ENCODE measurements at regions not wholly inside any gene's neighbourhood (a gene's known extent, or its start where the extent isn't known, plus 50 kb on each side); places are given as distances from the start of the nearest gene placed in this dataset.

DNA sequence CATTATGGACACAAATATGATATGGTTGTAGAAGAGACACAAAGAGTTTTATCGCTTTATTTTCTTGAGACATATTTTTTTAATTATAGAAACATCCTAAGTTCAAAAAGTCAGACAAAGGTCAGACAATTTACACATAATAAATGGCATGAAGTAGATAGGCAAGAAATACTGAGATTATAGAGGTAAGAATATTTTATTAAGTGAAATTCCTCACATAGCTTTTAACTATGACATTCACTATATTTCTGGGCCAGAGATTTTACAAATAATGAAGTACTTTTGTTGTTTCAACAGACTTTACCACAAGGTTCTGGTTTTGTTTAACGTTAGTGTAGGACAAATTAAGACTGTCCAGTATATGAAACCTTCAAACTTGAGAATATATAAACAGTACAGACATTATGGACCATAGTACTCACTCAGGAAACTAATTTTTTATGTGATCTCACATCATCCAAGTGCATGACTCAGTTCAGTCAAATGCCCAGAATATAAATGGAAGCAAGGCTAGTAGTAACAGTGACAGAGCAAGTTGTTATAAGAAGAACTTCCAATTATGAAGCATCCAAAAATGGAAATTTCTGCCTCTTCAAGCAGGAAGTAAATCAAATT lies 394.8 kb downstream of the KCNJ2 start:
- H3K9me3 ChIP-seq = no peaks in the 10 kb centered on the region
- intact Hi-C loops (cut with DNase I; ENCODE audit: low total_unique reads) = no loop called here
- no peak for TF ChIP-seq POLR2A (IDR thresholded peaks at IDR 0.05)
- TF ChIP-seq, protein P1, sequence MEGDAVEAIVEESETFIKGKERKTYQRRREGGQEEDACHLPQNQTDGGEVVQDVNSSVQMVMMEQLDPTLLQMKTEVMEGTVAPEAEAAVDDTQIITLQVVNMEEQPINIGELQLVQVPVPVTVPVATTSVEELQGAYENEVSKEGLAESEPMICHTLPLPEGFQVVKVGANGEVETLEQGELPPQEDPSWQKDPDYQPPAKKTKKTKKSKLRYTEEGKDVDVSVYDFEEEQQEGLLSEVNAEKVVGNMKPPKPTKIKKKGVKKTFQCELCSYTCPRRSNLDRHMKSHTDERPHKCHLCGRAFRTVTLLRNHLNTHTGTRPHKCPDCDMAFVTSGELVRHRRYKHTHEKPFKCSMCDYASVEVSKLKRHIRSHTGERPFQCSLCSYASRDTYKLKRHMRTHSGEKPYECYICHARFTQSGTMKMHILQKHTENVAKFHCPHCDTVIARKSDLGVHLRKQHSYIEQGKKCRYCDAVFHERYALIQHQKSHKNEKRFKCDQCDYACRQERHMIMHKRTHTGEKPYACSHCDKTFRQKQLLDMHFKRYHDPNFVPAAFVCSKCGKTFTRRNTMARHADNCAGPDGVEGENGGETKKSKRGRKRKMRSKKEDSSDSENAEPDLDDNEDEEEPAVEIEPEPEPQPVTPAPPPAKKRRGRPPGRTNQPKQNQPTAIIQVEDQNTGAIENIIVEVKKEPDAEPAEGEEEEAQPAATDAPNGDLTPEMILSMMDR (IDR thresholded peaks at IDR 0.05) = no peak

DNA sequence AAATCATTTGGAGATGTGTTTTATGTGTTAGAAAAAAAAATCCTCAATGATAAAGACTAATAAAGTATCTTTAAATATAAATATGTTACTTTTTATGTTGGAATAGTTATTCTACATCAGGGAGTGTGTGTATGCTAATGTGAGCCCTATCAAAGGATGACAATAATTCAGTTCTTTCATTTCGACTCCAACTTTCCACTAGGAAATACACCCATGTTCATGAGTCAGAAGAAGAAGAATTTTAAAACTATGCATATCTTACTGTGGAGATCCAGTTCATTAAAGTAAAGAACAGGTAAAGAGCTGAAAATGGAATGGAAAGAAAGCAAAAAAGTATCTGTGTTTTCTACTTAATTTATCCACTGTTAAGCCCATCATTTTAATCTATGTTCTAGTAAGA lies 399.8 kb downstream of the KCNJ2 start:
- H3K4me1 ChIP-seq = no peaks in the 10 kb centered on the region
- no peak overlapping the region for H3K27ac ChIP-seq
- H3K4me3 ChIP-seq = no peak overlapping the region
- no peaks in the 10 kb centered on the region for H3K9me3 ChIP-seq
- intact Hi-C loops (cut with DNase I; ENCODE audit: low total_unique reads) = no loop called here
- H3K36me3 ChIP-seq = no peaks in the 10 kb centered on the region
- H3K27me3 ChIP-seq = no peaks in the 10 kb centered on the region
- TF ChIP-seq, protein P1 (IDR thresholded peaks at IDR 0.05) = no peak
- TF ChIP-seq POLR2A (IDR thresholded peaks at IDR 0.05) = no peak
- no peak for DNase-seq

More for the DNA sequence above, 394.8 kb downstream of the KCNJ2 start:
- no peaks in the 10 kb centered on the region for H3K4me1 ChIP-seq
- no peaks in the 10 kb centered on the region for H3K36me3 ChIP-seq
- no peaks in the 10 kb centered on the region for H3K27me3 ChIP-seq
- DNase-seq = no peak
- no peak overlapping the region for H3K4me3 ChIP-seq
- no peak overlapping the region for H3K27ac ChIP-seq

DNA sequence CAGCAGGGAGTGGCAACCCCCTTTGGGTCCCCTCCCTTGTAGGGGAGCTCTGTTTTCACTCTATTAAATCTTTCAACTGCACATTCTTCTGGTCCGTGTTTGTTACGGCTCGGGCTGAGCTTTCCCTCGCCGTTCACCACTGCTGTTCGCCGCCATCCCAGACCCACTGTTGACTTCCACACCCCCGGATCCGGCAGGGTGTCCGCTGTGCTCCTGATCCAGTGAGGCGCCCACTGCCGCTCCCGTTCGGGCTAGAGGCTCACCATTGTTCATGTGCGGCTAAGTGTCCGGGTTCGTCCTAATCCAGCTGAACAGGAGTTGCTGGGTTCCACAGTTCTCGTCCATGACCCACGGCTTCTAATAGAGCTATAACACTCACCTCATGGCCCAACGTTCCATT lies 408.1 kb downstream of the KCNJ2 start:
- Histone ChIP-seq H3K4me3 (no peak overlapping the region), H3K4me1 (no peaks in the 10 kb centered on the region), H3K27ac (no peak overlapping the region), H3K27me3 (no peaks in the 10 kb centered on the region), H3K36me3 (no peaks in the 10 kb centered on the region), H3K9me3 (no peaks in the 10 kb centered on the region)
- intact Hi-C loops (cut with DNase I; ENCODE audit: low total_unique reads) = no loop called here
- DNase-seq = no peak
- no peak for TF ChIP-seq POLR2A (IDR thresholded peaks at IDR 0.05)
- TF ChIP-seq, protein P1 (IDR thresholded peaks at IDR 0.05) = no peak

DNA sequence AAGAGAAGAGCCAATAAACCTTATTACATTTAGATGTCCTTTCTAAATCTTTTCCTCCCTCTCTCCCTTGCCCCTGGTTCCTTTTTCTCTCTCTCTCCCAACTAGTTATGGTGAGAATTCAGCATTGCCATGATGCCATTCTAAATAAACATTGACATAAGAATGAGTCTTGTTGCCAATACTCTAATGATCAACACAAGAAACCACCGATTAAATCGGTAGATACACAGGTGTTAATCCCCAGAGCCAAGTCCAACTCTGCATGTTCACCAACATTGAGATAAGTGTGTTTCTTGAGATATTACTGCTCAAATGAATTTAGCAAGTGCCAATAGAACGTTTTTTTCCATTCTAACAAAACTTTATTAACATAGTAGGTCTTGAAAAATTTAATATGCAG lies 412.1 kb downstream of the KCNJ2 start:
- Histone ChIP-seq H3K4me3 (no peak overlapping the region), H3K4me1 (no peaks in the 10 kb centered on the region), H3K27ac (no peak overlapping the region), H3K27me3 (no peaks in the 10 kb centered on the region), H3K9me3 (no peaks in the 10 kb centered on the region), H3K36me3 (no peaks in the 10 kb centered on the region)
- DNase-seq = no peak
- intact Hi-C loops (cut with DNase I; ENCODE audit: low total_unique reads) = no loop called here
- TF ChIP-seq, protein P1 (IDR thresholded peaks at IDR 0.05) = no peak
- no peak for TF ChIP-seq POLR2A (IDR thresholded peaks at IDR 0.05)

DNA sequence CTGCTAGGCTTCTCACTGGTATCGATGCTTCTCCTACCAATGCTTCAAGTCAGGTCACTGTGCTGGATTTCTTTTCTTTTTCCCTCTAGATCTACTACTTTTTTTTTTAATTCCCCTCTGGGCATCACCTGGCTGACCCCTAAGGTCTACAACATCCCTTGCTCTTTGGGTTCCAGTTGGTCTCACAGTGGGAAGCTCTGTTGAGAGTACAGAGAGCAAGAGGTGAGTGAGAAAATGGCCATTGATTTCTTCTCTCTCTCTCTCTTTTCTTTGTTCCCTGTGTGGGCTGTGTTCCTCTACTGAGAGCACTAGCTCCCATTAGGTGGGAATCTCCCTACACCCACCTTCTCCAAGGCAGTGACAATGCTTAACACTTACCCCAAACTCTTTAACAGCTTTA lies 413.4 kb downstream of the KCNJ2 start:
- H3K36me3 ChIP-seq = no peaks in the 10 kb centered on the region
- intact Hi-C loops (cut with DNase I; ENCODE audit: low total_unique reads) = no loop called here
- no peak for DNase-seq

More for the DNA sequence above, 413.4 kb downstream of the KCNJ2 start:
- Histone ChIP-seq H3K4me3 (no peak overlapping the region), H3K9me3 (no peaks in the 10 kb centered on the region), H3K4me1 (no peaks in the 10 kb centered on the region), H3K27ac (no peak overlapping the region), H3K27me3 (no peaks in the 10 kb centered on the region)
- TF ChIP-seq POLR2A (IDR thresholded peaks at IDR 0.05) = no peak
- TF ChIP-seq, protein P1 (IDR thresholded peaks at IDR 0.05) = no peak

Data from uterus (tissue), 3 donors.